Mesodermal cell (in vitro differentiated cells): ENCODE measurements at regions not wholly inside any gene's neighbourhood (a gene's known extent, or its start where the extent isn't known, plus 50 kb on each side); places are given as distances from the start of the nearest gene placed in this dataset.
"Not testable (repeated sequence)": the region's sequence is repeated elsewhere in the genome, so short reads cannot be mapped to it uniquely, and the experiment has no call there.

ENCODE experiments used
- H3K27ac ChIP-seq: 2 replicates; pipeline ENCODE4 v1.7.0; 2013; ENCODE audit warnings: mild to moderate bottlenecking, low read depth, low read length, moderate library complexity; ENCODE audit not compliant: severe bottlenecking
- H3K36me3 ChIP-seq: 2 replicates; pipeline ENCODE4 v1.7.1; 2013; ENCODE audit warnings: mild to moderate bottlenecking, low read length, moderate library complexity; ENCODE audit not compliant: control insufficient read depth, insufficient read depth
- H3K4me1 ChIP-seq: one replicate; pipeline ENCODE4 v1.7.1; 2013; ENCODE audit warnings: mild to moderate bottlenecking, low read length; ENCODE audit not compliant: insufficient read depth, control insufficient read depth, poor library complexity, severe bottlenecking
- H3K4me3 ChIP-seq: 2 replicates; pipeline ENCODE4 v1.7.0; 2013; ENCODE audit warnings: low read length, control low read depth, mild to moderate bottlenecking; ENCODE audit not compliant: insufficient read depth, poor library complexity, severe bottlenecking; ENCODE audit errors: extremely low read depth
- H3K9me3 ChIP-seq: 2 replicates; pipeline ENCODE4 v1.7.1; 2013; ENCODE audit warnings: mild to moderate bottlenecking, low read length, moderate library complexity; ENCODE audit not compliant: control insufficient read depth
- WGBS, 2 experiments: methylation state at CpG; one replicate each; pipeline ENCODE4 v1.1.5; 2013; ENCODE audit warnings: missing lambda C conversion rate in 2 of 2; ENCODE audit not compliant: insufficient coverage in 2 of 2; 5-methylcytosine and 5-hydroxymethylcytosine counted together

DNA sequence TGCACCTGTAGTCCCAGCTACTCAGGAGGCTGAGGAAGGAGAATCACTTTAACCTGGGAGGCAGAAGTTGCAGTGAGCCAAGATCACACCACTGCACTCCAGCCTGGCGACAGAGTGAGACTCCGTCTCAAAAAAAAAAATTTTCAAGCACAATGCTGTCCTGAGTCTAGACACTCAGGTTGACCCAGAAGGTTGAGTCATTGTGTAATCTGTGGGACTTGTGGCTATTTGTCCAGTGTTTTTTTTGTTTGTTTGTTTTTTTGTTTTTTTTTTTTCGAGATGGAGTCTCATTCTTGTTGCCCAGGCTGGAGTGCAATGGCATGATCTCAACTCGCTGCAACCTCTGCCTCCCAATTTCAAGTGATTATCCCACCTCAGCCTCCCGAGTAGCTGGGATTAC, 74.3 kb upstream of the SOX13 start:
- 81 to 96% methylated on average over 3 of the region's 5 CpGs for WGBS, 2 experiments
- H3K4me1 ChIP-seq, result peaks cover 27% of the 10 kb centered on the region
- not testable (repeated sequence) for H3K4me3 ChIP-seq

GRCh38 chr1:203999618-204000017, 73.3 kb upstream of the SOX13 start:
- H3K27ac ChIP-seq, result no peak overlapping the region
- H3K4me3 ChIP-seq, result no peak overlapping the region
- peaks cover 27% of the 10 kb centered on the region for H3K4me1 ChIP-seq
- no peaks in the 10 kb centered on the region for H3K36me3 ChIP-seq
- H3K9me3 ChIP-seq, result no peaks in the 10 kb centered on the region

More for the DNA sequence above, 74.3 kb upstream of the SOX13 start:
- H3K36me3 ChIP-seq, H3K9me3 ChIP-seq, H3K27ac ChIP-seq: not testable (repeated sequence)

- Histone ChIP-seq H3K9me3 (no peaks in the 10 kb centered on the region), H3K27ac (no peak overlapping the region), H3K36me3 (no peaks in the 10 kb centered on the region), H3K4me3 (no peak overlapping the region), H3K4me1 (peaks cover 10% of the 10 kb centered on the region)
- WGBS, 2 experiments, result 74 to 88% methylated on average over 2 of the region's 2 CpGs
Observed at GRCh38 chr1:204001166-204001901, 71.6 kb upstream of the SOX13 start.

- H3K27ac ChIP-seq, result no peak overlapping the region
- H3K9me3 ChIP-seq, result no peaks in the 10 kb centered on the region
- 63 to 64% methylated on average over 3 of the region's 3 CpGs for WGBS, 2 experiments
Observed at GRCh38 chr1:204002614-204003013, 70.3 kb upstream of the SOX13 start.

GRCh38 chr1:204003536-204003935, 69.4 kb upstream of the SOX13 start:
- H3K9me3 ChIP-seq, result no peaks in the 10 kb centered on the region
- no peaks in the 10 kb centered on the region for H3K36me3 ChIP-seq
- no peaks in the 10 kb centered on the region for H3K4me1 ChIP-seq
- H3K27ac ChIP-seq, result no peak overlapping the region
- H3K4me3 ChIP-seq, result no peak overlapping the region
- WGBS, 2 experiments, result 86 to 100% methylated on average over 1 of the region's 1 CpG

More at GRCh38 chr1:204002614-204003013, 70.3 kb upstream of the SOX13 start:
- Histone ChIP-seq H3K4me1 (no peaks in the 10 kb centered on the region), H3K4me3 (no peak overlapping the region), H3K36me3 (no peaks in the 10 kb centered on the region)

GRCh38 chr1:204011426-204011825, 61.5 kb upstream of the SOX13 start:
- Histone ChIP-seq H3K9me3 (no peaks in the 10 kb centered on the region), H3K36me3 (no peaks in the 10 kb centered on the region), H3K27ac (no peak overlapping the region), H3K4me1 (no peaks in the 10 kb centered on the region), H3K4me3 (no peak overlapping the region)
- WGBS, 2 experiments, result 93 to 95% methylated on average over 5 of the region's 5 CpGs

- no peak overlapping the region for H3K4me3 ChIP-seq
- H3K27ac ChIP-seq, result no peak overlapping the region
- H3K4me1 ChIP-seq, result peaks cover under 1% of the 10 kb centered on the region
- no peaks in the 10 kb centered on the region for H3K9me3 ChIP-seq
- H3K36me3 ChIP-seq, result no peaks in the 10 kb centered on the region
- WGBS, 2 experiments, result 59 to 69% methylated on average over 8 of the region's 8 CpGs
Observed at GRCh38 chr1:204013052-204013451, 59.9 kb upstream of the SOX13 start.

- Histone ChIP-seq H3K4me1 (peaks cover 5% of the 10 kb centered on the region), H3K9me3 (no peaks in the 10 kb centered on the region), H3K36me3 (no peaks in the 10 kb centered on the region), H3K27ac (no peak overlapping the region), H3K4me3 (no peak overlapping the region)
- 91 to 93% methylated on average over 3 of the region's 3 CpGs for WGBS, 2 experiments
Observed at GRCh38 chr1:204014336-204014735, 58.6 kb upstream of the SOX13 start.

GRCh38 chr1:204014961-204015360, 58.0 kb upstream of the SOX13 start:
- H3K4me1 ChIP-seq, H3K36me3 ChIP-seq, H3K9me3 ChIP-seq, H3K4me3 ChIP-seq, H3K27ac ChIP-seq: not testable (repeated sequence)
- WGBS, 2 experiments, result 69 to 95% methylated on average over 2 to 6 of the region's 8 CpGs

DNA sequence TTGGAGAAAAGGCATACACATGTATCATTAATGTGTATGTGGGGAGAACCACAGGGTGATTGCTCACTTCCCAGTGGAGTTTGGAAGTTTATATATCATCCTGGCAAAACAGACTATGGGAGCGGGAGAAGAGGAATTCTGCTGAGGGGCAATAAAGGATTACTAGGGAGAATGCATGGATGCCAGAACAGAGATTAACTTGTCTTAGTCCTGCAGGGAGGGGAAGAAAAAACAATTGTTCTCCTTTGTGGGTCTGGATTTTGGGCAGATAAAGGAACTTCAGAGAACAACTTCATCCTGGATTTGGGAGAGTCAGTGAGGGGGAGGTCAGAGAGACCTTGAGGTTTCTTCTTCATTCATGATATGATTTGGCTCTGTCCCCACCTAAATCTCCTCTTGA, 55.9 kb upstream of the SOX13 start:
- 83 to 86% methylated on average over 1 of the region's 1 CpG for WGBS, 2 experiments
- peak overlapping the region; percentile 6 for H3K27ac ChIP-seq
- H3K4me3 ChIP-seq, result no peak overlapping the region

GRCh38 chr1:204018460-204018859, 54.5 kb upstream of the SOX13 start:
- H3K36me3 ChIP-seq, result no peaks in the 10 kb centered on the region
- H3K4me3 ChIP-seq, result no peak overlapping the region
- no peaks in the 10 kb centered on the region for H3K9me3 ChIP-seq
- 60% methylated on average over 1 of the region's 2 CpGs for WGBS, 2 experiments
- H3K27ac ChIP-seq, result no peak overlapping the region
- peaks cover 5% of the 10 kb centered on the region for H3K4me1 ChIP-seq

More for the DNA sequence above, 55.9 kb upstream of the SOX13 start:
- H3K4me1 ChIP-seq, result peaks cover 5% of the 10 kb centered on the region
- no peaks in the 10 kb centered on the region for H3K9me3 ChIP-seq
- no peaks in the 10 kb centered on the region for H3K36me3 ChIP-seq
